ENCODE measurements at regions not wholly inside any gene's neighbourhood (a gene's known extent, or its start where the extent isn't known, plus 50 kb on each side); places are given as distances from the start of the nearest gene placed in this dataset.

GRCh38 chr13:86409466-86410241 lies 610.4 kb upstream of the SLITRK6 start:
- TF ChIP-seq CTCF (IDR thresholded peaks at IDR 0.05; ENCODE audit: low read length) (no peak), EZH2 (IDR thresholded peaks at IDR 0.05; ENCODE audit: borderline replicate concordance, low read length) (no peak)

Measured in OCI-LY1 (cell line).